Posterior vena cava (tissue), 2 donors: ENCODE measurements at regions not wholly inside any gene's neighbourhood (a gene's known extent, or its start where the extent isn't known, plus 50 kb on each side); places are given as distances from the start of the nearest gene placed in this dataset.

ENCODE experiments used
- DNase-seq: peaks from one replicate; pipeline ENCODE4 v3.0.0-alpha.2; 2020; ENCODE audit warnings: low spot score
- intact Hi-C, 2 donors: fragments of 100-400 bp; cut with DNase I; formaldehyde crosslinking; loops; one replicate each; pipeline versions ENCODE4 v1.14.1 to v1.14.2; 2022 to 2023
- donor health status: DM: yes; HTN: yes; CAD: no.
- donor health status: DM: yes; HTN: yes; CAD: no.

DNA sequence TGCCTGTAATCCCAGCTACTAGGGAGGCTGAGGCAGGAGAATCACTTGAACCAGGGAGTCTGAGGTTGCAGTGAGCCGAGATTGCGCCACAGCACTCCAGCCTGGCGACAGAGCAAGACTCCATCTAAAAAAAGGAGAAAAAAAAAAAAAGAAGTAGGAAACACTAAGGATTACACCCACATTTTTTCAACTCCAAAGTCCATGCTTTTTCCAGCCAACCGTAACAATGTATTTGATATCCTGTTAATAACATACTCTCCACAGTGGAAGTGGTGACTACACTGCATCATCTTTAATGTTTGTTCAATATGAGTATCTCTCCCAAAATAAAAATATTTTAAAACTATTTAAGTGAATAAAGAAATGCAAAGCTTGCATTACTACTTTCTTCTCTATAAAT is 481.6 kb upstream of the ACVR2A start:
- intact Hi-C loops: no loop called here
- no peak for DNase-seq

DNA sequence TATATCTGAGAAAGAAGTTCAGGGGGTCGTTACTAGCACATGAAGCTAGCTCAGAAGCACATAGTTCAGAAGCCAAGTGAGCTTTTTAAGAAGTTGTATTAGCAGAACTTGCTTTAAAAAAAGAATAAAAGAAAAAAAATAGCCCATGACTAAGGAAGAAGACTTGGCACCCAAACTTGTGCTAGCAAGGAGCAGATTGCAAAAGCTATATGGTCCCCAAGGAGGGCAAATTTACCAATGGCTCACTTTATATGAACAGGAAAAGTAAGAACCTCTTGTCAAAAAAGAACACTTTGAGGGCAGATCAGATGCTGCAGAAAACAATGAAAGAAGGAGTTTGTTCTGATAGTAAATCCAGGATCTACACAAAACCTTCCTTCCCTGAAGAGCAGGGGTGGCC is 486.5 kb upstream of the ACVR2A start:
- no peak for DNase-seq
- intact Hi-C loops: no loop called here

DNA sequence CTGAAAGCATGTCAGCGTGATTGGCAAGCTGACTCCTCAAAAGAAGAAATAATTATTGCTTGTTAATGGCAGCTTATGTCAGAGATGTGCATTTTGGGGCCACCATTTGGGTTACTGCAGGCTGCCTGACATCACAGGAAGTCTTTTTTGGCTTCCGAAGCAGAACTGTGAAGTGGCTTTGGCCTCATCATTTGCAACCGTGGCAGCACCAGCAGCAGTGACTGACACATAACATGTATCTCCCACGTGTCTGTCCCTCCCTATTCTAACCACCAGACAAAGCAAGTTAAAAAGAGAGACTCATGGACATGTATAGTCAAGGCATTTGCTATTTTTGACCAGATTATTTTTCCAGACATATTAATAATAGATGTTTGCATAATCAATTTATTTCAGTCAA is 488.7 kb upstream of the ACVR2A start:
- intact Hi-C loops: no loop called here
- DNase-seq: no peak

DNA sequence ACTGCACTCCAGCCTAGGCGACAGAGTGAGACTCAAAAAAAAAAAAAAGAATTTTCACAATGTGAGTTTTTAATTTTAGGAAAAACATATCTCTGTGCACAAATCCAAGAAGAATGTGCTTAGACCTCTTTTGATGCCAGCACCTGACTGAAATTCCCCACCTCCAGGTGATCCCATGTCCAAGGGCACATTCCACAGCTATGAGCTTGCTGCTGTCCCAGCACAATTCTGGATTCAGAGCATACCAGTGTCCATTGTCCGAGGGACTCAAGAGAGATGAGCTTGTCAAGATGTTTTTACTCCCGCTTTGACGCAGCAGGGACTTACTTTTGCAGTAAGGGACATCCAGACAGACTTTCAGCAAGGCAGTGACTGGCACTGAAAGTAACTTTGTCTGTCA is 489.1 kb upstream of the ACVR2A start:
- intact Hi-C loops: no loop called here
- no peak for DNase-seq

GRCh38 chr2:147353072-147353381 is 491.8 kb upstream of the ACVR2A start:
- intact Hi-C loops: no loop called here
- no peak for DNase-seq

DNA sequence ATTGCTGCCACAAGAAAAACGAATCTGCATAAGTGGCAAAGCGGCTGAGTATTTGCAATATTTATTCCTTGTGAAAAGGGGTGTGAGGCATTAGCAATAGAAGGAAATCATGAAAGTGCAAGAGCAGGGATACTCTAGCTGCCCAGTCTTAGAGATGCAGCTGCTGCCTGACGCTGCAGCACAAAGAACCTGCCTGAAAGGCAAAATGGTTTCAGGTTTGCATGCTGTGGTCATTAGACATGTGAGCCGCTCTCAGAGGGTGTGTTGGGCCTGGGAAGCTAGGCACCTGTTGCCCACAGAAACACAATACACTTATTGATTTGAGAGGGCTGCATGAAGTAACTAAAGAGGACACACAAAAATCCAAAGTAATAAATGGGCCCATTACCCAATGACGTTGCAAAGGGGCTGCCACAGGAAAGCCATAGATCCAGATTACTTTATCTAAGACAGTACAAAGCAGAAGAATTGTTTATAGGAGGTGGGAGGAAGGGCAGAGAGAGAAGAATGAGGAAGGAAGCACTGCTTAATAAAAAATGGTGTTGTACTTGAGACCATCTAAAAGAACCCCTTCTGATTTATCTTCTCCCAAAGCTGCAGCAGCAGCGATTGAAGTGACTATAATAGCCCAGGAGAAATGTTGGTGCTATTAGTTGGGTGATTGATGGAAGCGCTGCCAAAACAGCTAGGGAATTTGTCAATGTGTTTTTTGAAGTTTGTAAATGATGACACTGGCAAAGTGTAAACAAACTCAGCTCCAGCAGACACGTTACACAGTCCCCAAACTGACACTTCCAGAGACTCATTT is 492.4 kb upstream of the ACVR2A start:
- DNase-seq: no peak
- intact Hi-C loops: no loop called here

- intact Hi-C loops: no loop called here
Measured at GRCh38 chr2:147351784-147352183, 493.0 kb upstream of the ACVR2A start.

DNA sequence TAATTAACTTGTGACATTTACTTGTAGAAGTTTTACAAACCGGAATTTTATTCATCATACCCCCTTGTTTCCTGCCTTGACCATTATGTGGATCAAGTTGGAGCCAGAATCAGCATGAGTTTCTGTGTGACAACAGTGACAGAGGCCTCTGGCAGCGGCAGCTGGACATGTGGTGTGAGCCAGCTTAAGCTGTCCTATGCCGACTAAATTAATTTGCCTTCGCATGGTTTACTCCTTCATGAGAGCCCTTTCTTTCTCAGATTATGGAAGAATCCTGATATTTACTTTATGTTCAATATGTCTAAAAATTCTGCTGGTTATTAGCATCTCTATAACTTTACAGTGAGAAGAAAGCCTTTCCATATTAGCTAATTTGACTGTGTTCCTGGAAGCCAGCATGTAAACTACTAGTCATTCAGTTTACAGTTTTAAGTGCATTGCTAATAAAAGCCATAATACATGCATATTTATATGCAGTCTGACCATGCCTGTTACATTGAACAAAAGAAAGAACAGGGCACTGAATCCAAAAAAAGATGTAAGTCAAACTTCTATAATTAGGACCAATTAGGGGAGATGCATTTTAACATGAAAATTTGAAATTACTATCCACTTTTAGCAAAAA is 495.8 kb upstream of the ACVR2A start:
- no peak for DNase-seq
- intact Hi-C loops: no loop called here

More at GRCh38 chr2:147351784-147352183, 493.0 kb upstream of the ACVR2A start:
- DNase-seq: no peak

DNA sequence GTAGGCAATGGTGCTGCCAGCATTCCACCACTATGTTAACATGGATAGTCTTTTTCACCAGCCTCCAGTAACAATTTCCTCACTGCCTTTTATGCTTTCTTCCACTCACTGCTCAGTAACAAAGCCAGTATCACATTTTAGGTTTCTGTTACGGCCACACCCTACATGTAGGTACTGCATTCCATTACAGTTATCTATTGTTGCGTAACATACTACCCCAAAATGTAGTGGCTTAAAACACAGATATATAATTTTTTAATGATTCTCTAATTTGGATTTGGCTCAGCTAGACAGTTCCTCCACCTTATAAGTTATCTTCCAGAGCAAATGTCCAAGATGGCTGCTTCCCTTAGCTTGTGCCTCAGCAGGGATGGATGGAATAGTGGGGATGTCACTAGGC is 498.7 kb upstream of the ACVR2A start:
- DNase-seq: no peak
- intact Hi-C loops: no loop called here

GRCh38 chr2:147345246-147345645 is 499.6 kb upstream of the ACVR2A start:
- intact Hi-C loops: no loop called here

GRCh38 chr2:147342329-147342728 is 502.5 kb upstream of the ACVR2A start:
- DNase-seq: no peak
- intact Hi-C loops: no loop called here

More at GRCh38 chr2:147345246-147345645, 499.6 kb upstream of the ACVR2A start:
- no peak for DNase-seq

- intact Hi-C loops: no loop called here
- no peak for DNase-seq
Measured at GRCh38 chr2:147331790-147332419, 512.9 kb upstream of the ACVR2A start.

GRCh38 chr2:147330925-147331324 is 513.9 kb upstream of the ACVR2A start:
- intact Hi-C loops: no loop called here
- no peak for DNase-seq

DNA sequence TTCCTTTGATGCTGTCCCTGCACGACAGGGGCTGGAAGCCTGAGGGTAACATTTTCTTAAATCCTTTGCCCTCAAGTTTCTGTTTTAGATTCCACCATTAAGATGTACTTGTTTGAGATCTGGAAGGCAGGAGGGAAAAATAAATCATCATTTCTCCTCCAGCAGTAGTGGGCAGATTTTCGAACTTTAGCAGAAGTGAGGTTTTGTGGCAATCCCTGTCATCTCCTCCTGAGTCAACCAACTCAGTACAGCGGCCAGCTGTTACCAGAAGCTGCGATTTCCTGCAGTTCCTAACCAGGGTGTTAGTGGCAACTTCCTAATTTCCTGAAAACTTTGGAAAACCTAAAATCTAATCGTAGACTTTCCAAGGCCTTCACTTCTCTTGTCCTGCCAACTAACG is 517.2 kb upstream of the ACVR2A start:
- intact Hi-C loops: no loop called here
- DNase-seq: no peak

DNA sequence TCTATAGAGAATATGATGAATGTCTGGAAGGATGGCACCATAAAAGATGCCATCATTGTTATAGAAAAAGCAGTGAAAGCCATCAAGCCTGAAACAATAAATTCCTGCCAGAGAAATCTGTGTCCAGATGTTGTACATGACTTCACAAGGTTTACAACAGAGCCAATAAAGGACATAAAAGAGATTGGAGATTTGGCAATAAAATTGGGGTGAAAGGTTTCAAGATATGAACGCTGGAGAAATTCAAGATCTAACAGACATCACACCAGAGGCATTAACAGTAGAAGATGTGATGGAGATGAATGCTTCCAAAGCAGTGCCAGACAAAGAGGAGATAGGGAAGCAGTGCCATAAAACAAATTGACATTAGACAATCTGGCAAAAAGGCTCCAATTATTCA is 518.8 kb upstream of the ACVR2A start:
- intact Hi-C loops: no loop called here
- DNase-seq: no peak

DNA sequence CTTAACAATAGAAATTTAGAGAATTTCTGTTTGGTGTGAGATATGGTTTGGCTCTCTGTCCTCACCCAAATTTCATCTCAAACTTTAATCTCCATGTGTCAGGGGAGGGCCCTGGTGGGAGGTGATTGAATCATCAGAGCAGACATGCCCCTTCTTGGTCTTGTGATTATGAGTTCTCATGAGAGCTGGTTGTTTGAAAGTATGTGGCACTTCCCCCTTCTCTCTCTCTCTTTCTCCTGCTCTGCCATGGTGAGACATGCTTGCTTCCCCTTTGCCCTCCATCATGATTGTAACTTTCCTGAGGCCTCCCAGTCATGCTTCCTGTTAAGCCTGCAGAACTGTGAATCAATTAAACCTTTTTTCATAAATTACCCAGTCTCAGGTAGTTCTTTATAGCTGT is 524.7 kb upstream of the ACVR2A start:
- DNase-seq: no peak
- intact Hi-C loops: no loop called here

GRCh38 chr2:147311058-147311430 is 533.8 kb upstream of the ACVR2A start:
- DNase-seq: no peak
- intact Hi-C loops: no loop called here

- DNase-seq: no peak
- intact Hi-C loops: no loop called here
Measured at GRCh38 chr2:147310335-147311057, 534.3 kb upstream of the ACVR2A start.

GRCh38 chr2:147297820-147298219 is 547.0 kb upstream of the ACVR2A start:
- no peak for DNase-seq
- intact Hi-C loops: no loop called here

GRCh38 chr2:147294825-147295392 is 549.9 kb upstream of the ACVR2A start:
- intact Hi-C loops: no loop called here

More at GRCh38 chr2:147294825-147295392, 549.9 kb upstream of the ACVR2A start:
- no peak for DNase-seq
